K562 (cell line): ENCODE measurements at regions not wholly inside any gene's neighbourhood (a gene's known extent, or its start where the extent isn't known, plus 50 kb on each side); places are given as distances from the start of the nearest gene placed in this dataset.

ENCODE experiments used
- ATAC-seq: fragments of 200-7000 bp; cut with Tn5 transposase; 3 replicates; pipeline ENCODE4 v1.9.1; 2020; ENCODE audit warnings: moderate library complexity
- BruUV-seq: library from RNA; stranded (reverse); fragments of 400-500 nt; replicated peaks from 2 replicates; lab custom pipeline; 2021; lab: Mats Ljungman, UMichigan
- CTCF ChIA-PET: fragments of 300-600 bp; formaldehyde crosslinking; extraction: SDS; loops from one replicate; lab custom pipeline; 2021; ENCODE audit warnings: low intra/inter-chr PET ratio; lab: Yijun Ruan, JAX
- POLR2A ChIA-PET: fragments of 300-600, 350-650 bp; sonication (Branson Sonifier 250); formaldehyde crosslinking; extraction: SDS; loops from one replicate; lab custom pipeline; 2021; ENCODE audit warnings: antibody characterized with exemption, inconsistent platforms; lab: Yijun Ruan, JAX
- DNase-seq, 4 experiments: peaks; one replicate each; pipeline versions ENCODE4 v3.0.0 to v3.0.0-alpha.2; 2011 to 2018; ENCODE audit warnings: low spot score in 3 of 4, mixed read lengths in 3 of 4; ENCODE audit errors: extremely low read depth in 1 of 4
- FAIRE-seq: peaks from 2 replicates; lab custom pipeline; 2011; peaks lifted over from hg19 to GRCh38; lab: Jason Lieb, UNC
- H2AFZ ChIP-seq: 2 replicates; pipeline ENCODE4 v1.6.0; 2011; ENCODE audit warnings: low read depth, low read length, control low read depth, inconsistent platforms
- H3K27ac ChIP-seq: fragments of 200-600 bp; 3 replicates; pipeline ENCODE4 v1.8.0; 2011; ENCODE audit warnings: low read depth, mild to moderate bottlenecking, control low read depth, inconsistent platforms, low read length, moderate library complexity, mixed read lengths; ENCODE audit errors: extremely low read depth
- H3K27me3 ChIP-seq, 2 experiments: fragments of 300-600 bp in 1 of 2; 2 replicates in 1 of 2; 3 replicates in 1 of 2; pipeline versions ENCODE4 v1.6.0 to v1.8.0; 2011; ENCODE audit warnings: inconsistent platforms in 2 of 2, low read length in 2 of 2, mild to moderate bottlenecking in 1 of 2, mixed read lengths in 1 of 2, moderate library complexity in 1 of 2; ENCODE audit not compliant: control insufficient read depth in 2 of 2, insufficient read depth in 2 of 2
- H3K36me3 ChIP-seq: fragments of 300-600 bp; 3 replicates; pipeline ENCODE4 v1.8.0; 2011; ENCODE audit warnings: mild to moderate bottlenecking, low read length, inconsistent platforms; ENCODE audit not compliant: control insufficient read depth, insufficient read depth
- H3K4me1 ChIP-seq, 2 experiments: fragments of 200-600 bp in 1 of 2; replicated peaks in 1 of 2; 2 replicates in 1 of 2; 3 replicates in 1 of 2; pipeline versions ENCODE4 v1.5.1 to v1.8.0; 2011; ENCODE audit warnings: inconsistent platforms in 2 of 2, low read length in 2 of 2, mild to moderate bottlenecking in 1 of 2, mixed read lengths in 1 of 2, moderate library complexity in 1 of 2; ENCODE audit not compliant: control insufficient read depth in 2 of 2, insufficient read depth in 2 of 2
- H3K4me2 ChIP-seq: 2 replicates; pipeline ENCODE4 v1.6.1; 2011; ENCODE audit warnings: low read length, control low read depth, inconsistent platforms, mixed read lengths; ENCODE audit not compliant: insufficient read depth
- H3K4me3 ChIP-seq: fragments of 200-600 bp; sonication (generic), shearing (Covaris generic); 2 replicates; pipeline ENCODE4 v1.5.1; 2016; ENCODE audit warnings: control low read depth, inconsistent platforms
- H3K79me2 ChIP-seq: fragments of 200-600 bp; 3 replicates; pipeline ENCODE4 v1.8.0; 2011; ENCODE audit warnings: low read length, inconsistent platforms; ENCODE audit not compliant: control insufficient read depth, insufficient read depth
- H3K9ac ChIP-seq, 2 experiments: 2 replicates each; pipeline versions ENCODE4 v1.6.0 to v1.6.1; 2011; ENCODE audit warnings: low read depth in 2 of 2, low read length in 2 of 2, control low read depth in 1 of 2, inconsistent platforms in 1 of 2, mild to moderate bottlenecking in 1 of 2, mixed read lengths in 1 of 2; ENCODE audit not compliant: insufficient read depth in 1 of 2
- H3K9me1 ChIP-seq: one replicate; pipeline ENCODE4 v1.6.0; 2011; ENCODE audit warnings: inconsistent platforms, mild to moderate bottlenecking, low read length, moderate library complexity; ENCODE audit not compliant: control insufficient read depth, insufficient read depth
- H3K9me3 ChIP-seq: replicated peaks from 2 replicates; pipeline ENCODE4 v1.5.1; 2011; ENCODE audit warnings: low read depth, low read length, inconsistent platforms; ENCODE audit not compliant: control insufficient read depth, insufficient read depth
- H4K20me1 ChIP-seq: replicated peaks from 2 replicates; pipeline ENCODE4 v1.6.1; 2011; ENCODE audit warnings: low read length, inconsistent platforms, mixed read lengths; ENCODE audit not compliant: control insufficient read depth, insufficient read depth
- BRCA1 ChIP-seq, 2 experiments: fragments of 450-650 bp in 1 of 2; sonication (generic) in 1 of 2; formaldehyde crosslinking in 1 of 2; IDR thresholded peaks; 2 replicates each; pipeline versions ENCODE4 v1.5.0 to v1.6.1; 2017 to 2020; ENCODE audit warnings: mild to moderate bottlenecking in 1 of 2, missing genetic modification reagents in 1 of 2
- BRF1 ChIP-seq: IDR thresholded peaks from 3 replicates; pipeline ENCODE4 v1.6.1; 2011; ENCODE audit warnings: borderline replicate concordance, mild to moderate bottlenecking; ENCODE audit not compliant: insufficient read length; ENCODE audit errors: extremely low read depth
- CBFA2T2 ChIP-seq: fragments of 450-650 bp; conservative IDR thresholded peaks from 2 replicates; pipeline ENCODE4 v1.6.1; 2017; ENCODE audit warnings: mild to moderate bottlenecking
- CEBPB ChIP-seq: fragments of 450-650 bp; IDR thresholded peaks from 2 replicates; pipeline ENCODE4 v1.6.1; 2016; ENCODE audit warnings: missing genetic modification characterization, missing compliant biosample characterization
- CEBPG ChIP-seq, 3 experiments: fragments of 200-800 bp in 1 of 3; sonication (Bioruptor generic) in 1 of 3; sonication (generic) in 1 of 3; formaldehyde crosslinking in 1 of 3; IDR thresholded peaks in 2 of 3; conservative IDR thresholded peaks in 1 of 3; 2 replicates each; pipeline versions ENCODE4 v1.6.1 to v1.8.0; 2016 to 2022; ENCODE audit warnings: missing compliant biosample characterization in 2 of 3, missing genetic modification characterization in 2 of 3, mild to moderate bottlenecking in 1 of 3, missing genetic modification reagents in 1 of 3
- GABPA ChIP-seq: fragments of 200-800 bp; sonication (Bioruptor generic); conservative IDR thresholded peaks from 2 replicates; pipeline ENCODE4 v1.6.1; 2016; ENCODE audit warnings: low read depth, missing genetic modification characterization, missing compliant biosample characterization
- MCM3 ChIP-seq: fragments of 450-650 bp; IDR thresholded peaks from 2 replicates; pipeline ENCODE4 v1.6.1; 2016
- PURB ChIP-seq: sonication (generic); formaldehyde crosslinking; IDR thresholded peaks from 2 replicates; pipeline ENCODE4 v1.9.0; 2021; ENCODE audit warnings: low read depth, mild to moderate bottlenecking, missing genetic modification reagents
- RCOR1 ChIP-seq, 2 experiments: IDR thresholded peaks; 2 replicates each; pipeline ENCODE4 v1.6.1; 2012; ENCODE audit warnings: low read depth in 2 of 2, low read length in 2 of 2, borderline replicate concordance in 1 of 2, improper control_type of control experiment in 1 of 2
- SUPT5H ChIP-seq: fragments of 450-650 bp; IDR thresholded peaks from 2 replicates; pipeline ENCODE4 v1.6.1; 2016
- TEAD1 ChIP-seq, 2 experiments: fragments of 450-650 bp in 1 of 2; sonication (generic) in 1 of 2; formaldehyde crosslinking; IDR thresholded peaks; 2 replicates each; pipeline versions ENCODE4 v1.4.0 to v1.8.0; 2020 to 2022; ENCODE audit warnings: mild to moderate bottlenecking in 2 of 2, missing genetic modification reagents in 1 of 2
- TEAD4 ChIP-seq, 2 experiments: sonication (generic) in 1 of 2; formaldehyde crosslinking in 1 of 2; IDR thresholded peaks; 2 replicates each; pipeline versions ENCODE4 v1.6.1 to v1.8.0; 2012 to 2022; ENCODE audit warnings: borderline replicate concordance in 1 of 2, inconsistent platforms in 1 of 2, low read length in 1 of 2, mild to moderate bottlenecking in 1 of 2, missing genetic modification reagents in 1 of 2
- ZBTB7A ChIP-seq: IDR thresholded peaks from 2 replicates; pipeline ENCODE4 v1.6.1; 2011; ENCODE audit warnings: low read depth, mild to moderate bottlenecking, low read length, moderate library complexity, borderline replicate concordance; ENCODE audit not compliant: control insufficient read depth
- ZKSCAN1 ChIP-seq: fragments of 150-350 bp; IDR thresholded peaks from 2 replicates; pipeline ENCODE4 v1.6.1; 2016; ENCODE audit warnings: low read depth, low read length
- ZNF134 ChIP-seq: fragments of 250-450 bp; sonication (Bioruptor Pico); conservative IDR thresholded peaks from 2 replicates; pipeline ENCODE4 v1.4.0; 2020
- ZNF282 ChIP-seq: sonication (generic); formaldehyde crosslinking; IDR thresholded peaks from 2 replicates; pipeline ENCODE4 v1.8.1; 2023; ENCODE audit warnings: missing genetic modification reagents
- WGBS: fragments of 100-300 bp; shearing (Covaris generic); methylation state at CpG from one replicate; pipeline ENCODE4 v1.1.6; 2016; ENCODE audit warnings: low coverage, mixed read lengths; ENCODE audit not compliant: insufficient coverage; ENCODE audit errors: missing lambda C conversion rate; 5-methylcytosine and 5-hydroxymethylcytosine counted together
- in situ Hi-C: fragments of 300-500 bp; cut with MboI; formaldehyde crosslinking; loops from 4 replicates; pipeline ENCODE4 v1.15.0; 2018; ENCODE audit warnings: inconsistent platforms, mixed read lengths
- intact Hi-C: fragments of 100-400 bp; cut with micrococcal nuclease; formaldehyde crosslinking; loops from 2 replicates; pipeline ENCODE4 v1.14.2; 2022
- TF ChIP-seq, protein P1 (sequence below): sonication (generic); formaldehyde crosslinking; IDR thresholded peaks from 2 replicates; pipeline ENCODE4 v1.8.1; 2023; ENCODE audit warnings: missing genetic modification reagents, mild to moderate bottlenecking, borderline replicate concordance

DNA sequence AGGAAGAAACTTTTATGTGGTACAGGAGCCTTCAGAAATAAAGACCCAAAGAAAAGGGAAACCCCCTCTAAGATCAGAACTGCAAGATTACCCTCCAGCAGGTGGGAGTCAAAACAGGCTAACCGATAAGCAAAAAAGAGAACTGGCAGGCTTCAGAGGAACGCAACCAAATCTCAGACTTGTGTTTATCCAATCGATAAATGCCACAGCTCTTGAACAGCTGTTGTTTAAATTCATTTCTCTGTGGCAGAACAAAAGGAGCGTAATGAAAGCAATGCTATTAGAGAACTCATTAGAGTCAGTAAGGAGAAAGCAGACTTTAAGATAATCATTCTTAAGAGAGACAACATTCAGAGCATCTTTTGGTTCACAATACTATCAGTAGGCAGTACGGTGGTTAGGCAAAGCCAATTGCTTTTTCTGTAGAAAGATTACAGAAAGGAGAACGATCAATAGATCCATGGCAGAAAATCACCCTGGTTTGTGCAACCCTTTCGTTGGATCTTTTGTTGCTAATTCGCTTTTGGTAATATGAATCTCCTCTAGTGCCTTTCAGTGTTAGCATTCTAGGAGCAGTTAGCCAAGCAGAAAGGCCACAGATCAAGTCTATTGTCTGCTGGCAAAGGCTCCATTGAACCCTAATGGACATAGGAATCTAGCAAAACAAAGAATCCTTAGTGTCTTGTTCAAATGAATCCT is 476.4 kb upstream of the CHST9 start (continued):
- TF ChIP-seq ZBTB7A (no peak), BRF1 (no peak), SUPT5H (no peak), BRCA1 (IDR thresholded peaks at IDR 0.05) (no peak), BRCA1 (CRISPR knock-in tag; IDR thresholded peaks at IDR 0.05) (no peak)
- TF ChIP-seq, protein P1, sequence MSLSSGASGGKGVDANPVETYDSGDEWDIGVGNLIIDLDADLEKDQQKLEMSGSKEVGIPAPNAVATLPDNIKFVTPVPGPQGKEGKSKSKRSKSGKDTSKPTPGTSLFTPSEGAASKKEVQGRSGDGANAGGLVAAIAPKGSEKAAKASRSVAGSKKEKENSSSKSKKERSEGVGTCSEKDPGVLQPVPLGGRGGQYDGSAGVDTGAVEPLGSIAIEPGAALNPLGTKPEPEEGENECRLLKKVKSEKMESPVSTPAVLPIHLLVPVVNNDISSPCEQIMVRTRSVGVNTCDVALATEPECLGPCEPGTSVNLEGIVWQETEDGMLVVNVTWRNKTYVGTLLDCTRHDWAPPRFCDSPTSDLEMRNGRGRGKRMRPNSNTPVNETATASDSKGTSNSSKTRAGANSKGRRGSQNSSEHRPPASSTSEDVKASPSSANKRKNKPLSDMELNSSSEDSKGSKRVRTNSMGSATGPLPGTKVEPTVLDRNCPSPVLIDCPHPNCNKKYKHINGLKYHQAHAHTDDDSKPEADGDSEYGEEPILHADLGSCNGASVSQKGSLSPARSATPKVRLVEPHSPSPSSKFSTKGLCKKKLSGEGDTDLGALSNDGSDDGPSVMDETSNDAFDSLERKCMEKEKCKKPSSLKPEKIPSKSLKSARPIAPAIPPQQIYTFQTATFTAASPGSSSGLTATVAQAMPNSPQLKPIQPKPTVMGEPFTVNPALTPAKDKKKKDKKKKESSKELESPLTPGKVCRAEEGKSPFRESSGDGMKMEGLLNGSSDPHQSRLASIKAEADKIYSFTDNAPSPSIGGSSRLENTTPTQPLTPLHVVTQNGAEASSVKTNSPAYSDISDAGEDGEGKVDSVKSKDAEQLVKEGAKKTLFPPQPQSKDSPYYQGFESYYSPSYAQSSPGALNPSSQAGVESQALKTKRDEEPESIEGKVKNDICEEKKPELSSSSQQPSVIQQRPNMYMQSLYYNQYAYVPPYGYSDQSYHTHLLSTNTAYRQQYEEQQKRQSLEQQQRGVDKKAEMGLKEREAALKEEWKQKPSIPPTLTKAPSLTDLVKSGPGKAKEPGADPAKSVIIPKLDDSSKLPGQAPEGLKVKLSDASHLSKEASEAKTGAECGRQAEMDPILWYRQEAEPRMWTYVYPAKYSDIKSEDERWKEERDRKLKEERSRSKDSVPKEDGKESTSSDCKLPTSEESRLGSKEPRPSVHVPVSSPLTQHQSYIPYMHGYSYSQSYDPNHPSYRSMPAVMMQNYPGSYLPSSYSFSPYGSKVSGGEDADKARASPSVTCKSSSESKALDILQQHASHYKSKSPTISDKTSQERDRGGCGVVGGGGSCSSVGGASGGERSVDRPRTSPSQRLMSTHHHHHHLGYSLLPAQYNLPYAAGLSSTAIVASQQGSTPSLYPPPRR (CRISPR knock-in tag): no peak

DNA sequence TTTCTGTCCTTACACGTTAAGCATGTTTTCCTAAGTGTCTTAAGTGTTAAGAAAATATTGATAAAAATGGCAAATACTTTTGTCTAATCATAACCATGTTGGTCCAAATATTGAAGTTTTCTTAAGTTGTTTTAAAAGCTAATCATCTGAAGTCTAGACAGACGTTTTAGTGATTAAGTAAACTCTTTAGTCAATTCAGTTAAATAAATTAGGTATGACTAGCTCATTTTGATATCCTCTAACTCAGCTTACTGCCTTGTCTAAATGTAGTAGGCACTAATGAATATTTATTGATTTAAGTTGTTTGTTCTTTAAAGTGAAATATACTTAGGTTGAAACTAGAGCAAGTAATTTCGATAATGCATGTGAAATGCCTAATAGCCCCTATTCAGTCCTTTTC is 471.8 kb upstream of the CHST9 start:
- intact Hi-C loops (no loop called here), in situ Hi-C loops (no loop called here)
- H4K20me1 ChIP-seq: no peaks in the 10 kb centered on the region
- ChIA-PET CTCF (no interaction called here), POLR2A (no interaction called here)
- H3K79me2 ChIP-seq: no peaks in the 10 kb centered on the region
- FAIRE-seq (no peak), DNase-seq (no peak), ATAC-seq (no peak)
- no peaks in the 10 kb centered on the region for H3K4me1 ChIP-seq
- no peak overlapping the region for H3K4me3 ChIP-seq
- 0 out of 2 replicates have a peak, but pooled peaks cover 3% of the 10 kb centered on the region for H3K9me3 ChIP-seq
- H3K9ac ChIP-seq: no peak overlapping the region
- no peak overlapping the region for H2AFZ ChIP-seq
- no peak overlapping the region for H3K27ac ChIP-seq
- H3K4me2 ChIP-seq: no peak overlapping the region
- no peaks in the 10 kb centered on the region for H3K9me1 ChIP-seq
- no peaks in the 10 kb centered on the region for H3K36me3 ChIP-seq
- H3K27me3 ChIP-seq: no peaks in the 10 kb centered on the region
- 0% methylated on average over 3 of the region's 3 CpGs for WGBS
- BruUV-seq: no TSS peak
- TF ChIP-seq CEBPB (tag) (no peak), RCOR1 (IDR thresholded peaks at IDR 0.05; ENCODE audit: borderline replicate concordance in 1 of 2, low read depth in 2 of 2, low read length in 2 of 2) (no peak), ZNF282 (CRISPR knock-in tag) (no peak), TEAD4 (IDR thresholded peaks at IDR 0.05; ENCODE audit: low read length) (no peak), TEAD4 (CRISPR knock-in tag; IDR thresholded peaks at IDR 0.05; ENCODE audit: borderline replicate concordance) (no peak), CBFA2T2 (no peak), CEBPG (CRISPR knock-in tag; IDR thresholded peaks at IDR 0.05) (no peak), CEBPG (tag; conservative IDR thresholded peaks at IDR 0.05 in 1 of 2, IDR thresholded peaks at IDR 0.05 in 1 of 2) (no peak), GABPA (tag) (no peak), ZKSCAN1 (no peak), TEAD1 (CRISPR knock-in tag; IDR thresholded peaks at IDR 0.05) (no peak), PURB (CRISPR knock-in tag) (no peak), ZNF134 (CRISPR knock-in tag) (no peak), MCM3 (no peak)
